T-helper 2 cell treated with Interferon-gamma antibody and Interleukin-4, amounts not matched to agents 5 μg/mL and 100 μg/mL, for 36 hours (primary cell): ENCODE measurements at regions not wholly inside any gene's neighbourhood (a gene's known extent, or its start where the extent isn't known, plus 50 kb on each side); places are given as distances from the start of the nearest gene placed in this dataset.
"Not testable (repeated sequence)": the region's sequence is repeated elsewhere in the genome, so short reads cannot be mapped to it uniquely, and the experiment has no call there.

Experiments
- DNase-seq: peaks from one replicate; pipeline ENCODE4 v3.0.0; 2021; ENCODE audit warnings: low spot score
- H3K27ac Mint-ChIP-seq: one replicate; pipeline ENCODE4 v1.8.0; 2021; ENCODE audit warnings: mild to moderate bottlenecking, mixed read lengths
- H3K27me3 Mint-ChIP-seq: one replicate; pipeline ENCODE4 v1.8.0; 2021; ENCODE audit warnings: low read depth, mixed read lengths
- H3K36me3 Mint-ChIP-seq: one replicate; pipeline ENCODE4 v1.8.0; 2021; ENCODE audit warnings: low read depth, mixed read lengths
- H3K4me1 Mint-ChIP-seq: one replicate; pipeline ENCODE4 v1.8.0; 2021; ENCODE audit warnings: low read depth, mixed read lengths
- H3K4me3 Mint-ChIP-seq: one replicate; pipeline ENCODE4 v1.8.0; 2022; ENCODE audit warnings: mild to moderate bottlenecking, moderate library complexity, mixed read lengths
- H3K9me3 Mint-ChIP-seq: one replicate; pipeline ENCODE4 v1.8.0; 2021; ENCODE audit warnings: mixed read lengths

GRCh38 chr2:215833531-215834162, 179.7 kb downstream of the MREG start:
- H3K27me3 Mint-ChIP-seq, result peaks cover 6% of the 10 kb centered on the region
- no peak overlapping the region for H3K4me3 Mint-ChIP-seq
- no peaks in the 10 kb centered on the region for H3K9me3 Mint-ChIP-seq
- no peak overlapping the region for H3K27ac Mint-ChIP-seq
- no peak for DNase-seq
- no peaks in the 10 kb centered on the region for H3K36me3 Mint-ChIP-seq
- H3K4me1 Mint-ChIP-seq, result peaks cover 11% of the 10 kb centered on the region

GRCh38 chr2:215832791-215833190, 180.6 kb downstream of the MREG start:
- no peak overlapping the region for H3K4me3 Mint-ChIP-seq
- no peak for DNase-seq
- peaks cover 14% of the 10 kb centered on the region for H3K4me1 Mint-ChIP-seq
- H3K27me3 Mint-ChIP-seq, result peaks cover 6% of the 10 kb centered on the region
- no peak overlapping the region for H3K27ac Mint-ChIP-seq
- no peaks in the 10 kb centered on the region for H3K9me3 Mint-ChIP-seq
- no peaks in the 10 kb centered on the region for H3K36me3 Mint-ChIP-seq

- H3K27me3 Mint-ChIP-seq, result peaks cover 3% of the 10 kb centered on the region
- peak overlapping the region; percentile 60 for H3K4me3 Mint-ChIP-seq
- peak overlapping the region; percentile 83 for H3K27ac Mint-ChIP-seq
- no peaks in the 10 kb centered on the region for H3K36me3 Mint-ChIP-seq
- H3K4me1 Mint-ChIP-seq, result peaks cover 15% of the 10 kb centered on the region
- H3K9me3 Mint-ChIP-seq, result no peaks in the 10 kb centered on the region
- DNase-seq, result peak; percentile 13
These were observed 181.9 kb downstream of the MREG start for GRCh38 chr2:215831296-215831913.

GRCh38 chr2:215830304-215830703, 183.0 kb downstream of the MREG start:
- no peak overlapping the region for H3K4me3 Mint-ChIP-seq
- H3K36me3 Mint-ChIP-seq, result no peaks in the 10 kb centered on the region
- H3K27me3 Mint-ChIP-seq, result no peaks in the 10 kb centered on the region
- no peaks in the 10 kb centered on the region for H3K9me3 Mint-ChIP-seq
- no peak overlapping the region for H3K27ac Mint-ChIP-seq
- no peak for DNase-seq
- peaks cover 16% of the 10 kb centered on the region for H3K4me1 Mint-ChIP-seq

GRCh38 chr2:215829261-215829660, 184.1 kb downstream of the MREG start:
- DNase-seq, result no peak
- no peak overlapping the region for H3K4me3 Mint-ChIP-seq
- H3K4me1 Mint-ChIP-seq, result peaks cover 16% of the 10 kb centered on the region
- H3K27me3 Mint-ChIP-seq, result no peaks in the 10 kb centered on the region
- no peak overlapping the region for H3K27ac Mint-ChIP-seq
- H3K9me3 Mint-ChIP-seq, result no peaks in the 10 kb centered on the region
- H3K36me3 Mint-ChIP-seq, result no peaks in the 10 kb centered on the region

- H3K36me3 Mint-ChIP-seq, result no peaks in the 10 kb centered on the region
- peaks cover 2% of the 10 kb centered on the region for H3K9me3 Mint-ChIP-seq
- H3K4me1 Mint-ChIP-seq, result peaks cover 16% of the 10 kb centered on the region
- no peak overlapping the region for H3K4me3 Mint-ChIP-seq
- H3K27ac Mint-ChIP-seq, result no peak overlapping the region
- no peak for DNase-seq
- H3K27me3 Mint-ChIP-seq, result no peaks in the 10 kb centered on the region
These were observed 184.7 kb downstream of the MREG start for GRCh38 chr2:215828528-215829184.

- H3K27ac Mint-ChIP-seq, result no peak overlapping the region
- no peak overlapping the region for H3K4me3 Mint-ChIP-seq
- H3K36me3 Mint-ChIP-seq, result no peaks in the 10 kb centered on the region
- H3K9me3 Mint-ChIP-seq, result peaks cover 8% of the 10 kb centered on the region
- H3K4me1 Mint-ChIP-seq, result peaks cover 14% of the 10 kb centered on the region
- H3K27me3 Mint-ChIP-seq, result no peaks in the 10 kb centered on the region
- no peak for DNase-seq
These were observed 186.4 kb downstream of the MREG start for GRCh38 chr2:215826838-215827441.

GRCh38 chr2:215826376-215826775, 187.0 kb downstream of the MREG start:
- no peak overlapping the region for H3K27ac Mint-ChIP-seq
- peaks cover 11% of the 10 kb centered on the region for H3K4me1 Mint-ChIP-seq
- H3K4me3 Mint-ChIP-seq, result no peak overlapping the region
- no peaks in the 10 kb centered on the region for H3K27me3 Mint-ChIP-seq
- peaks cover 11% of the 10 kb centered on the region for H3K9me3 Mint-ChIP-seq
- no peak for DNase-seq
- no peaks in the 10 kb centered on the region for H3K36me3 Mint-ChIP-seq

GRCh38 chr2:215825707-215826106, 187.6 kb downstream of the MREG start:
- Mint-ChIP-seq H3K4me1 (peaks cover 6% of the 10 kb centered on the region), H3K36me3 (no peaks in the 10 kb centered on the region), H3K4me3 (no peak overlapping the region), H3K9me3 (peaks cover 12% of the 10 kb centered on the region), H3K27me3 (peaks cover 2% of the 10 kb centered on the region), H3K27ac (no peak overlapping the region)
- DNase-seq, result no peak

GRCh38 chr2:215821298-215821697, 192.1 kb downstream of the MREG start:
- H3K9me3 Mint-ChIP-seq, result peaks cover 21% of the 10 kb centered on the region
- not testable (repeated sequence) for H3K27ac Mint-ChIP-seq, H3K36me3 Mint-ChIP-seq, H3K27me3 Mint-ChIP-seq, DNase-seq, H3K4me1 Mint-ChIP-seq, H3K4me3 Mint-ChIP-seq

- Mint-ChIP-seq H3K27me3 (peaks cover 10% of the 10 kb centered on the region), H3K9me3 (peaks cover 21% of the 10 kb centered on the region)
- DNase-seq, H3K27ac Mint-ChIP-seq, H3K36me3 Mint-ChIP-seq, H3K4me1 Mint-ChIP-seq, H3K4me3 Mint-ChIP-seq: not testable (repeated sequence)
These were observed 193.6 kb downstream of the MREG start for GRCh38 chr2:215819713-215820112.

- no peaks in the 10 kb centered on the region for H3K36me3 Mint-ChIP-seq
- H3K4me1 Mint-ChIP-seq, result peaks cover 9% of the 10 kb centered on the region
These were observed 196.3 kb downstream of the MREG start for GRCh38 chr2:215817046-215817445.

GRCh38 chr2:215816424-215816823, 196.9 kb downstream of the MREG start:
- Mint-ChIP-seq H3K27ac (no peak overlapping the region), H3K27me3 (peaks cover 14% of the 10 kb centered on the region), H3K4me3 (no peak overlapping the region), H3K4me1 (peaks cover 16% of the 10 kb centered on the region), H3K9me3 (peaks cover 10% of the 10 kb centered on the region), H3K36me3 (no peaks in the 10 kb centered on the region)
- DNase-seq, result no peak

More at GRCh38 chr2:215817046-215817445, 196.3 kb downstream of the MREG start:
- H3K9me3 Mint-ChIP-seq, result peaks cover 13% of the 10 kb centered on the region
- H3K27me3 Mint-ChIP-seq, result peaks cover 14% of the 10 kb centered on the region
- no peak overlapping the region for H3K4me3 Mint-ChIP-seq
- no peak for DNase-seq
- H3K27ac Mint-ChIP-seq, result no peak overlapping the region

- no peak overlapping the region for H3K27ac Mint-ChIP-seq
- H3K27me3 Mint-ChIP-seq, result peaks cover 14% of the 10 kb centered on the region
- H3K9me3 Mint-ChIP-seq, result peaks cover 10% of the 10 kb centered on the region
These were observed 197.4 kb downstream of the MREG start for GRCh38 chr2:215815960-215816359.

More at GRCh38 chr2:215815960-215816359, 197.4 kb downstream of the MREG start:
- Mint-ChIP-seq H3K4me3 (no peak overlapping the region), H3K4me1 (peaks cover 20% of the 10 kb centered on the region), H3K36me3 (peaks cover 2% of the 10 kb centered on the region)
- no peak for DNase-seq
